ENCODE measurements at regions not wholly inside any gene's neighbourhood (a gene's known extent, or its start where the extent isn't known, plus 50 kb on each side); places are given as distances from the start of the nearest gene placed in this dataset.

GRCh38 chr9:7975336-7975735 is 175.8 kb upstream of the DMAC1 start:
- Histone ChIP-seq H3K36me3 (no peaks in the 10 kb centered on the region), H3K4me1 (peaks cover 8% of the 10 kb centered on the region; the same call in 1 of the 2 replicates), H3K27me3 (no peaks in the 10 kb centered on the region), H3K9me3 (replicated peaks) (no peaks in the 10 kb centered on the region), H3K4me3 (no peak overlapping the region), H3K27ac (no peak overlapping the region)
- DNase-seq, result no peak

- no peaks in the 10 kb centered on the region for H3K27me3 ChIP-seq
- no peak for DNase-seq
- peaks cover 8% of the 10 kb centered on the region; the same call in 1 of the 2 replicates for H3K4me1 ChIP-seq
- H3K9me3 ChIP-seq (replicated peaks), result no peaks in the 10 kb centered on the region
- no peaks in the 10 kb centered on the region for H3K36me3 ChIP-seq
- no peak overlapping the region for H3K27ac ChIP-seq
- H3K4me3 ChIP-seq, result no peak overlapping the region
Measured at GRCh38 chr9:7974335-7974960, 174.9 kb upstream of the DMAC1 start.

- no peak for DNase-seq
- peaks cover 8% of the 10 kb centered on the region; the same call in 1 of the 2 replicates for H3K4me1 ChIP-seq
- H3K4me3 ChIP-seq, result no peak overlapping the region
- no peak overlapping the region for H3K27ac ChIP-seq
- no peaks in the 10 kb centered on the region for H3K36me3 ChIP-seq
- H3K9me3 ChIP-seq (replicated peaks), result no peaks in the 10 kb centered on the region
- no peaks in the 10 kb centered on the region for H3K27me3 ChIP-seq
Measured at GRCh38 chr9:7973123-7973522, 173.5 kb upstream of the DMAC1 start.

GRCh38 chr9:7970681-7971330 is 171.2 kb upstream of the DMAC1 start:
- no peak for DNase-seq
- no peak overlapping the region for H3K4me3 ChIP-seq

GRCh38 chr9:7968687-7969086 is 169.1 kb upstream of the DMAC1 start:
- DNase-seq, result no peak
- no peaks in the 10 kb centered on the region for H3K4me1 ChIP-seq
- H3K4me3 ChIP-seq, result no peak overlapping the region
- no peaks in the 10 kb centered on the region for H3K36me3 ChIP-seq
- H3K9me3 ChIP-seq (replicated peaks), result no peaks in the 10 kb centered on the region
- no peaks in the 10 kb centered on the region for H3K27me3 ChIP-seq
- no peak overlapping the region for H3K27ac ChIP-seq

More at GRCh38 chr9:7970681-7971330, 171.2 kb upstream of the DMAC1 start:
- Histone ChIP-seq H3K27ac (no peak overlapping the region), H3K36me3 (no peaks in the 10 kb centered on the region), H3K4me1 (no peaks in the 10 kb centered on the region), H3K27me3 (no peaks in the 10 kb centered on the region), H3K9me3 (replicated peaks) (no peaks in the 10 kb centered on the region)

- Histone ChIP-seq H3K4me3 (no peak overlapping the region), H3K27ac (no peak overlapping the region), H3K9me3 (replicated peaks) (no peaks in the 10 kb centered on the region), H3K4me1 (no peaks in the 10 kb centered on the region), H3K36me3 (no peaks in the 10 kb centered on the region), H3K27me3 (no peaks in the 10 kb centered on the region)
- no peak for DNase-seq
Measured at GRCh38 chr9:7967851-7968250, 168.3 kb upstream of the DMAC1 start.

- Histone ChIP-seq H3K27me3 (no peaks in the 10 kb centered on the region), H3K4me1 (no peaks in the 10 kb centered on the region), H3K27ac (no peak overlapping the region), H3K4me3 (no peak overlapping the region), H3K9me3 (replicated peaks) (no peaks in the 10 kb centered on the region), H3K36me3 (no peaks in the 10 kb centered on the region)
- DNase-seq, result no peak
Measured at GRCh38 chr9:7967093-7967827, 167.7 kb upstream of the DMAC1 start.

GRCh38 chr9:7965063-7965462 is 165.5 kb upstream of the DMAC1 start:
- Histone ChIP-seq H3K4me3 (no peak overlapping the region), H3K9me3 (replicated peaks) (no peaks in the 10 kb centered on the region), H3K36me3 (no peaks in the 10 kb centered on the region), H3K27ac (no peak overlapping the region), H3K27me3 (no peaks in the 10 kb centered on the region), H3K4me1 (no peaks in the 10 kb centered on the region)
- DNase-seq, result no peak

GRCh38 chr9:7963026-7963425 is 163.4 kb upstream of the DMAC1 start:
- Histone ChIP-seq H3K27ac (no peak overlapping the region), H3K27me3 (no peaks in the 10 kb centered on the region), H3K4me1 (no peaks in the 10 kb centered on the region), H3K4me3 (no peak overlapping the region), H3K9me3 (replicated peaks) (no peaks in the 10 kb centered on the region), H3K36me3 (no peaks in the 10 kb centered on the region)
- DNase-seq, result peak in 1 of 2 experiments; percentile 3

GRCh38 chr9:7961076-7961475 is 161.5 kb upstream of the DMAC1 start:
- H3K9me3 ChIP-seq (replicated peaks), result no peaks in the 10 kb centered on the region
- H3K36me3 ChIP-seq, result no peaks in the 10 kb centered on the region
- no peaks in the 10 kb centered on the region for H3K27me3 ChIP-seq
- no peak overlapping the region for H3K27ac ChIP-seq
- no peak for DNase-seq
- no peaks in the 10 kb centered on the region for H3K4me1 ChIP-seq
- no peak overlapping the region for H3K4me3 ChIP-seq

- Histone ChIP-seq H3K27me3 (no peaks in the 10 kb centered on the region), H3K9me3 (replicated peaks) (no peaks in the 10 kb centered on the region), H3K4me3 (no peak overlapping the region), H3K36me3 (no peaks in the 10 kb centered on the region), H3K4me1 (no peaks in the 10 kb centered on the region), H3K27ac (no peak overlapping the region)
- DNase-seq, result no peak
Measured at GRCh38 chr9:7960320-7961050, 160.9 kb upstream of the DMAC1 start.

- Histone ChIP-seq H3K27me3 (no peaks in the 10 kb centered on the region), H3K9me3 (replicated peaks) (no peaks in the 10 kb centered on the region), H3K4me3 (no peak overlapping the region), H3K27ac (no peak overlapping the region), H3K36me3 (no peaks in the 10 kb centered on the region), H3K4me1 (no peaks in the 10 kb centered on the region)
- no peak for DNase-seq
Measured at GRCh38 chr9:7957803-7958202, 158.2 kb upstream of the DMAC1 start.

- Histone ChIP-seq H3K27ac (no peak overlapping the region), H3K27me3 (no peaks in the 10 kb centered on the region), H3K9me3 (replicated peaks) (no peaks in the 10 kb centered on the region; the same call in 1 of the 2 replicates), H3K4me1 (no peaks in the 10 kb centered on the region), H3K4me3 (no peak overlapping the region), H3K36me3 (no peaks in the 10 kb centered on the region)
- no peak for DNase-seq
Measured at GRCh38 chr9:7947577-7947976, 148.0 kb upstream of the DMAC1 start.

GRCh38 chr9:7946458-7946857 is 146.9 kb upstream of the DMAC1 start:
- no peak for DNase-seq
- Histone ChIP-seq H3K4me1 (no peaks in the 10 kb centered on the region), H3K9me3 (replicated peaks) (no peaks in the 10 kb centered on the region; the same call in 1 of the 2 replicates), H3K27ac (no peak overlapping the region), H3K4me3 (no peak overlapping the region), H3K27me3 (no peaks in the 10 kb centered on the region), H3K36me3 (no peaks in the 10 kb centered on the region)

- no peaks in the 10 kb centered on the region; the same call in 1 of the 2 replicates for H3K9me3 ChIP-seq (replicated peaks)
- no peaks in the 10 kb centered on the region for H3K36me3 ChIP-seq
- no peak for DNase-seq
- H3K4me1 ChIP-seq, result no peaks in the 10 kb centered on the region
- no peak overlapping the region for H3K27ac ChIP-seq
- no peaks in the 10 kb centered on the region for H3K27me3 ChIP-seq
- no peak overlapping the region for H3K4me3 ChIP-seq
Measured at GRCh38 chr9:7944572-7944971, 145.0 kb upstream of the DMAC1 start.
